ENCODE measurements at regions not wholly inside any gene's neighbourhood (a gene's known extent, or its start where the extent isn't known, plus 50 kb on each side); places are given as distances from the start of the nearest gene placed in this dataset.

- H3K9me3 Mint-ChIP-seq (ENCODE audit: low read depth), result no peaks in the 10 kb centered on the region
- no peaks in the 10 kb centered on the region for H3K36me3 Mint-ChIP-seq (ENCODE audit: low read depth)
- ChIA-PET CTCF (no interaction called here), POLR2A (no interaction called here)
- H3K27ac Mint-ChIP-seq, result no peak overlapping the region
- H3K4me1 Mint-ChIP-seq, result no peaks in the 10 kb centered on the region
- intact Hi-C loops (cut with DNase I, micrococcal nuclease), result no loop called here
- ATAC-seq (no peak), DNase-seq (no peak)
- peaks cover 3% of the 10 kb centered on the region for H3K27me3 Mint-ChIP-seq
- H3K4me3 Mint-ChIP-seq, result no peak overlapping the region
Observed at GRCh38 chr1:34331020-34331926, 154.6 kb downstream of the C1orf94 start.

GRCh38 chr1:34332996-34333395 is 156.3 kb downstream of the C1orf94 start:
- ATAC-seq (no peak), DNase-seq (no peak)
- no peaks in the 10 kb centered on the region for H3K4me1 Mint-ChIP-seq
- ChIA-PET CTCF (interaction anchor here (0.6 kb wide), 3 partner anchors 11 to 168 kb away, joined by 3 to 4 read pairs (median 3); partner anchors contain the start of gene CSMD2), POLR2A (no interaction called here)
- intact Hi-C loops (cut with DNase I, micrococcal nuclease), result no loop called here
- no peak overlapping the region for H3K4me3 Mint-ChIP-seq
- H3K27me3 Mint-ChIP-seq, result peaks cover 4% of the 10 kb centered on the region
- H3K9me3 Mint-ChIP-seq (ENCODE audit: low read depth), result no peaks in the 10 kb centered on the region
- no peak overlapping the region for H3K27ac Mint-ChIP-seq
- H3K36me3 Mint-ChIP-seq (ENCODE audit: low read depth), result no peaks in the 10 kb centered on the region

GRCh38 chr1:34338871-34339270 is 162.2 kb downstream of the C1orf94 start:
- H3K9me3 Mint-ChIP-seq (ENCODE audit: low read depth), result no peaks in the 10 kb centered on the region
- DNase-seq, result no peak
- no peaks in the 10 kb centered on the region for H3K4me1 Mint-ChIP-seq
- H3K36me3 Mint-ChIP-seq (ENCODE audit: low read depth), result no peaks in the 10 kb centered on the region
- no peak overlapping the region for H3K27ac Mint-ChIP-seq
- POLR2A ChIA-PET, result no interaction called here
- intact Hi-C loops (cut with DNase I, micrococcal nuclease), result no loop called here
- no peak overlapping the region for H3K4me3 Mint-ChIP-seq
- ATAC-seq, result no peak
- CTCF ChIA-PET, result no interaction called here
- peaks cover 18% of the 10 kb centered on the region for H3K27me3 Mint-ChIP-seq

DNA sequence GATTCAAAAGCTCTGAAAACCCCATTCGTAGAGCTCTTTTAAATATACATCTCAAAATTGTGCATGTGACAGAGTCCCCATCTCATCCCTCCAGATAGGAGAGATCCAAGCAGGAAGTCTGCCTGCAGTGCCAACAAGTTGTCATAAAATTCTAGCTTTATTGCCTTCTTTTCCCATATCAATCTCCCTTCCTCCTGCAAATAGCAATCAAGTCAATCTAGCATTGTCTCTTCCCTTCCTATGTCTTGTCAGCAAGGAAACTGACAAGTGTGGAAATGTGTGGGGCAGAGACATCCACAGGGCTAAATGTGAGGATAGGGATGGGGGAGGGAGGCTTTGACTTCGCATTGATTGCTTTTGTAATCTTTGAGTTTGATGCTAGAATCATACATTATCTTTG is 165.2 kb downstream of the C1orf94 start:
- CTCF ChIA-PET, result no interaction called here
- Mint-ChIP-seq H3K36me3 (ENCODE audit: low read depth) (no peaks in the 10 kb centered on the region), H3K27ac (no peak overlapping the region), H3K4me1 (no peaks in the 10 kb centered on the region), H3K9me3 (ENCODE audit: low read depth) (no peaks in the 10 kb centered on the region), H3K27me3 (peaks cover 18% of the 10 kb centered on the region), H3K4me3 (no peak overlapping the region)
- intact Hi-C loops (cut with DNase I, micrococcal nuclease), result no loop called here
- POLR2A ChIA-PET, result no interaction called here
- DNase-seq, result no peak
- ATAC-seq, result no peak

DNA sequence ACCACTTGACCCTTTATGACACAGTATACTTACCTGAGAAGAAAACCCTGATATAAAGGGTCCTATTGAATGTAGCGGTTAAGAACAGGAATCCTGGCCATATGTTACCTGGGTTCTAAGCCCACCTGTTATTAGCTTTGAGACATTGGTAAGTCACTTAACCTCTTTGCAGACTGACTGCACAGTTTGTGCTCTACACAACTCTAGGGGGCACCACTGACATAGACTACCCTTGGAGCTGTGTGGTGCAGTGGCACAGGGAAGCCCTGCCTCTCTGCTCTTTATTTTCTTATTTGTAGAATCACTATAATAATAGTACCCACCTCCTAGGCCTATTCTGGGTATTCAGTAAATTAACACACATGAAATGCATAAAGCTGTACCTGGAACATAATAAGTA is 165.6 kb downstream of the C1orf94 start:
- Mint-ChIP-seq H3K4me3 (no peak overlapping the region), H3K36me3 (ENCODE audit: low read depth) (no peaks in the 10 kb centered on the region), H3K9me3 (ENCODE audit: low read depth) (no peaks in the 10 kb centered on the region), H3K4me1 (no peaks in the 10 kb centered on the region), H3K27ac (no peak overlapping the region), H3K27me3 (peaks cover 19% of the 10 kb centered on the region)
- DNase-seq (no peak), ATAC-seq (no peak)
- intact Hi-C loops (cut with DNase I, micrococcal nuclease), result no loop called here
- ChIA-PET CTCF (interaction anchor here (0.5 kb wide), 1 partner anchor 401 kb away, joined by 3 read pairs; no protein-coding TSS in a partner anchor), POLR2A (no interaction called here)

DNA sequence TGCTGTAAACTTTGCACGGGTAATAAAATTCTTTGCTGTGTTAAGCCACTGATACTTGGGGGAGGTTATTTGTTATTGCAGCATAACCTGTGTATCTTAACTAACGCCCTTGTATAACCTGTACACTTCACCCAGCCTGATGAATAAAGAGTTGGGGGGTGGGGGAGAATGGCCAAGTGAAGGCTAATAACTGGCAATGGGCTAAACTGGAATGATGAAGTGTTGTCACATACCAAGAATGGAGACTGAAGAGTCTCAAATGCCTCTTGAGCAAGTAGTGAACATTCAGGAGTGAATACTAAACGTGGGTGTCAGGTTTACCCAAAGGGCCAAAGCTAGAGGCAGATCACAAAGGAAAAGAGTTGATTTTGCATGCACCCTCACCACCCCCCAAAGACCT is 169.4 kb downstream of the C1orf94 start:
- no peak for DNase-seq
- peaks cover 4% of the 10 kb centered on the region for H3K27me3 Mint-ChIP-seq

GRCh38 chr1:34353409-34353808 is 176.7 kb downstream of the C1orf94 start:
- peaks cover 12% of the 10 kb centered on the region for H3K27me3 Mint-ChIP-seq
- no peak overlapping the region for H3K27ac Mint-ChIP-seq
- no peaks in the 10 kb centered on the region for H3K4me1 Mint-ChIP-seq
- H3K9me3 Mint-ChIP-seq (ENCODE audit: low read depth), result no peaks in the 10 kb centered on the region
- H3K36me3 Mint-ChIP-seq (ENCODE audit: low read depth), result no peaks in the 10 kb centered on the region
- ChIA-PET CTCF (no interaction called here), POLR2A (no interaction called here)
- intact Hi-C loops (cut with DNase I, micrococcal nuclease), result no loop called here
- H3K4me3 Mint-ChIP-seq, result no peak overlapping the region
- DNase-seq (no peak), ATAC-seq (no peak)

More for the DNA sequence above, 169.4 kb downstream of the C1orf94 start:
- no peaks in the 10 kb centered on the region for H3K36me3 Mint-ChIP-seq (ENCODE audit: low read depth)
- intact Hi-C loops (cut with DNase I, micrococcal nuclease), result no loop called here
- H3K27ac Mint-ChIP-seq, result no peak overlapping the region
- H3K9me3 Mint-ChIP-seq (ENCODE audit: low read depth), result no peaks in the 10 kb centered on the region
- H3K4me3 Mint-ChIP-seq, result no peak overlapping the region
- POLR2A ChIA-PET, result no interaction called here
- no peaks in the 10 kb centered on the region for H3K4me1 Mint-ChIP-seq
- ATAC-seq, result no peak
- CTCF ChIA-PET, result no interaction called here

DNA sequence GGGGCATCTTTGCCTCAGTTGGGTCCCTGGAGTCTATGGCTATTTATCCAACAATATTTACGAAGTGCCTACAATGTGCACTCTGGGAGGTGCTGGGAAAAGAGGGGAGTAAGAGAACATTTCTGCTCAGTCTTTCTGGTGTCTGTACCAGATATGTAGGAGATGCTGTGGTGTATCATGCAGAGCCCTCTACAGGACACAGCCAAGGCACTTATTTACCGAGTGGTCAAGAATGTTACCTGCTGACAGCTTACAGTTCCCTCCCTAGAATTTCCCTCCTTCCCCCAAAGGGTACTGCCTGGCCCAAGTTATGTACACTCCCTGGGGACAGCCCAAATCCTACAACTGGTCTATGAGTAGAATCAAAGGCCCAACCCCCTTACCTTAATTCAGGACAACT is 177.7 kb downstream of the C1orf94 start:
- CTCF ChIA-PET, result no interaction called here
- Mint-ChIP-seq H3K9me3 (ENCODE audit: low read depth) (no peaks in the 10 kb centered on the region), H3K4me3 (no peak overlapping the region), H3K4me1 (no peaks in the 10 kb centered on the region), H3K36me3 (ENCODE audit: low read depth) (no peaks in the 10 kb centered on the region), H3K27ac (no peak overlapping the region), H3K27me3 (peaks cover 12% of the 10 kb centered on the region)
- no peak for DNase-seq
- no peak for ATAC-seq
- intact Hi-C loops (cut with DNase I, micrococcal nuclease), result no loop called here
- POLR2A ChIA-PET, result no interaction called here

- POLR2A ChIA-PET, result no interaction called here
- DNase-seq (no peak), ATAC-seq (no peak)
- Mint-ChIP-seq H3K4me1 (no peaks in the 10 kb centered on the region), H3K36me3 (ENCODE audit: low read depth) (no peaks in the 10 kb centered on the region), H3K27me3 (peaks cover 14% of the 10 kb centered on the region), H3K27ac (no peak overlapping the region), H3K9me3 (ENCODE audit: low read depth) (no peaks in the 10 kb centered on the region), H3K4me3 (no peak overlapping the region)
- intact Hi-C loops (cut with DNase I, micrococcal nuclease), result no loop called here
- CTCF ChIA-PET, result no interaction called here
Observed at GRCh38 chr1:34356853-34357252, 180.1 kb downstream of the C1orf94 start.

- Mint-ChIP-seq H3K27me3 (peaks cover 20% of the 10 kb centered on the region), H3K4me3 (no peak overlapping the region), H3K36me3 (ENCODE audit: low read depth) (no peaks in the 10 kb centered on the region), H3K27ac (no peak overlapping the region), H3K4me1 (no peaks in the 10 kb centered on the region), H3K9me3 (ENCODE audit: low read depth) (no peaks in the 10 kb centered on the region)
- CTCF ChIA-PET, result interaction anchor here (1.0 kb wide), 1 partner anchor 726 kb away, joined by 3 read pairs; no protein-coding TSS in a partner anchor
- no peak for DNase-seq
- intact Hi-C loops (cut with DNase I, micrococcal nuclease), result no loop called here
- POLR2A ChIA-PET, result no interaction called here
- no peak for ATAC-seq
Observed at GRCh38 chr1:34358636-34359035, 181.9 kb downstream of the C1orf94 start.

- peaks cover 20% of the 10 kb centered on the region for H3K27me3 Mint-ChIP-seq
- ATAC-seq, result no peak
- ChIA-PET POLR2A (no interaction called here), CTCF (interaction anchor here (1.0 kb wide), 1 partner anchor 726 kb away, joined by 3 read pairs; no protein-coding TSS in a partner anchor)
- H3K4me3 Mint-ChIP-seq, result no peak overlapping the region
- intact Hi-C loops (cut with DNase I, micrococcal nuclease), result no loop called here
- H3K9me3 Mint-ChIP-seq (ENCODE audit: low read depth), result no peaks in the 10 kb centered on the region
- no peaks in the 10 kb centered on the region for H3K36me3 Mint-ChIP-seq (ENCODE audit: low read depth)
- DNase-seq, result no peak
- no peak overlapping the region for H3K27ac Mint-ChIP-seq
- no peaks in the 10 kb centered on the region for H3K4me1 Mint-ChIP-seq
Observed at GRCh38 chr1:34359411-34359810, 182.7 kb downstream of the C1orf94 start.

DNA sequence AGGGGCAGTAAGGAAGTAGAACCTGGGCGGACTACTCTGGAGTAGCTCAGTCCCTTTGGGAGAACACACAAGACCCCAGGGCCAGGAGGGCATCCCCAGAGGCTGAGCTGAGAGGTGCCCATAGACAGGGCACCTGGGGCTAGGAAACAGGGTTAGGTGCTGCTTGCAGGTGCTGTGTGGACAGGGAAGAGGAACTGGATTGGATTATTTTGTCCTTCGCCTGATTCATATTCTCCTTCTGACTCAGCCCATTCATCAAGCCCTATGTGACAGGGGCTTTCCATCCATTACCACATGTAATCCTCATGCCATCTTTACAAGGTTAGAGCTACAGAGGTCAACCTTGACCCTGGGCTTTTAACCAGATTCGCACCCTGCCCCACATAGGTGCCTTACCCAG is 183.9 kb downstream of the C1orf94 start:
- no peak overlapping the region for H3K27ac Mint-ChIP-seq
- no peaks in the 10 kb centered on the region for H3K9me3 Mint-ChIP-seq (ENCODE audit: low read depth)
- ChIA-PET CTCF (no interaction called here), POLR2A (no interaction called here)
- H3K4me3 Mint-ChIP-seq, result no peak overlapping the region
- H3K36me3 Mint-ChIP-seq (ENCODE audit: low read depth), result no peaks in the 10 kb centered on the region
- H3K4me1 Mint-ChIP-seq, result no peaks in the 10 kb centered on the region
- H3K27me3 Mint-ChIP-seq, result peaks cover 17% of the 10 kb centered on the region
- intact Hi-C loops (cut with DNase I, micrococcal nuclease), result no loop called here
- no peak for DNase-seq
- ATAC-seq, result no peak

All from activated CD4-positive, alpha-beta T cell treated with anti-CD3 and anti-CD28 coated beads for 36 hours (primary cell).